PC-3 (cell line): ENCODE measurements at regions not wholly inside any gene's neighbourhood (a gene's known extent, or its start where the extent isn't known, plus 50 kb on each side); places are given as distances from the start of the nearest gene placed in this dataset.

Experiments used
- ATAC-seq: fragments of 200-7000 bp; cut with Tn5 transposase; 2 replicates; pipeline ENCODE4 v1.9.1; 2020; ENCODE audit warnings: mild to moderate bottlenecking, moderate library complexity
- BruUV-seq: library from RNA; stranded (reverse); fragments of 400-500 nt; replicated peaks from 2 replicates; lab custom pipeline; 2021; lab: Mats Ljungman, UMichigan
- CTCF ChIA-PET: fragments of 300-600 bp; sonication (Branson Sonifier 250); formaldehyde crosslinking; loops from one replicate; lab custom pipeline; 2022; ENCODE audit warnings: antibody characterized with exemption; lab: Charles Lee
- POLR2A ChIA-PET: fragments of 300-600 bp; sonication (Branson Sonifier 250); formaldehyde crosslinking; loops from one replicate; lab custom pipeline; 2022; ENCODE audit warnings: antibody characterized with exemption; ENCODE audit not compliant: unreplicated experiment; lab: Charles Lee
- DNase-seq: peaks from one replicate; pipeline ENCODE4 v3.0.0-alpha.2; 2015
- H2AFZ ChIP-seq: fragments of 300-600 bp; sonication (generic); 2 replicates; pipeline ENCODE4 v1.6.0; 2016; ENCODE audit warnings: antibody characterized with exemption, low read length
- H3F3A ChIP-seq: fragments of 300-600 bp; sonication (generic); one replicate; pipeline ENCODE4 v1.6.0; 2017; ENCODE audit warnings: antibody characterized with exemption, low read length, control low read depth, mild to moderate bottlenecking; ENCODE audit not compliant: unreplicated experiment
- H3K27ac ChIP-seq: fragments of 300-600 bp; sonication (generic); 2 replicates; pipeline ENCODE4 v1.5.1; 2016; ENCODE audit warnings: mild to moderate bottlenecking, low read length
- H3K27me3 ChIP-seq: fragments of 300-600 bp; sonication (generic); 2 replicates; pipeline ENCODE4 v1.6.1; 2016; ENCODE audit warnings: low read length, mixed read lengths
- H3K36me3 ChIP-seq: fragments of 300-600 bp; sonication (generic); 2 replicates; pipeline ENCODE4 v1.6.1; 2016; ENCODE audit warnings: low read depth, mixed run types, low read length, mixed read lengths
- H3K4me1 ChIP-seq: fragments of 300-600 bp; sonication (generic); 2 replicates; pipeline ENCODE4 v1.5.1; 2016; ENCODE audit warnings: low read length; ENCODE audit not compliant: insufficient read depth
- H3K4me2 ChIP-seq: fragments of 300-600 bp; sonication (generic); 2 replicates; pipeline ENCODE4 v1.6.0; 2016; ENCODE audit warnings: low read length
- H3K4me3 ChIP-seq: fragments of 300-600 bp; sonication (generic); 2 replicates; pipeline ENCODE4 v1.5.1; 2016; ENCODE audit warnings: mild to moderate bottlenecking, low read length, mixed read lengths
- H3K79me2 ChIP-seq: fragments of 300-600 bp; sonication (generic); 2 replicates; pipeline ENCODE4 v1.6.1; 2017; ENCODE audit warnings: low read length, mixed read lengths
- H3K9ac ChIP-seq: fragments of 300-600 bp; sonication (generic); 2 replicates; pipeline ENCODE4 v1.6.0; 2016; ENCODE audit warnings: mild to moderate bottlenecking, low read length
- H3K9me2 ChIP-seq: fragments of 300-600 bp; sonication (generic); replicated peaks from 2 replicates; pipeline ENCODE4 v1.6.1; 2016; ENCODE audit warnings: mixed run types, low read length, mixed read lengths
- H3K9me3 ChIP-seq: fragments of 300-600 bp; sonication (generic); 2 replicates; pipeline ENCODE4 v1.6.1; 2016; ENCODE audit warnings: low read length, mixed read lengths
- H4K20me1 ChIP-seq: fragments of 300-600 bp; sonication (generic); 2 replicates; pipeline ENCODE4 v1.6.1; 2016; ENCODE audit warnings: low read length, mixed read lengths
- CTCF ChIP-seq: fragments of 300-600 bp; sonication (generic); conservative IDR thresholded peaks from 2 replicates; pipeline ENCODE4 v1.5.1; 2017; ENCODE audit warnings: antibody characterized with exemption, low read depth, mild to moderate bottlenecking, low read length
- EZH2 ChIP-seq: fragments of 300-600 bp; sonication (generic); IDR thresholded peaks from one replicate; pipeline ENCODE4 v1.6.1; 2017; ENCODE audit warnings: antibody characterized with exemption, mild to moderate bottlenecking, low read length; ENCODE audit not compliant: unreplicated experiment
- EZH2phosphoT487 ChIP-seq: fragments of 300-600 bp; sonication (generic); IDR thresholded peaks from 2 replicates; pipeline ENCODE4 v1.6.1; 2018; ENCODE audit warnings: mild to moderate bottlenecking, antibody characterized with exemption, low read length, borderline replicate concordance
- intact Hi-C: fragments of 100-400 bp; cut with micrococcal nuclease; formaldehyde crosslinking; loops from 2 replicates; pipeline ENCODE4 v1.9.0; 2023

DNA sequence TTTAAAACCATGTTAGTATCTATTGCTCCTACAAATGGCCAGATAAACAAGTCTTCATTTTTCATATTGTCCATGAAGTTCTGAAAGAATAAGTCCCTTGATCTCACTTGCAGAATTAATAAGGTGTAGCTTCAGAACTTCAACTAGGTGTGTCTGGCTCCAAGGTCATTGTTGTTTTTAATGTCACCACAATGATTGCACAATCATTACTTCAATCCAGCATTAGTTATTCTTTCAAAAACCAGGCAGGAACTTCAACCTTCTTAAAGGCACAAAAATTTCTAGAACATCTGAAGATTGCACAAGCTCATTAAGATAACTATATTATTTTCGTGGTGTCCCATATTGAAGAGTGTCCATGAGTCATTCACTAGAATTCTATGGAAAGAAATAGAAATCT, 1386.4 kb downstream of the CDH11 start:
- H3K36me3 ChIP-seq: no peaks in the 10 kb centered on the region
- no peaks in the 10 kb centered on the region for H3K27me3 ChIP-seq
- no peaks in the 10 kb centered on the region for H3K9me3 ChIP-seq
- H3K4me2 ChIP-seq: no peak overlapping the region
- TF ChIP-seq EZH2phosphoT487 (no peak), EZH2 (no peak), CTCF (no peak)
- ATAC-seq: no peak
- H3K79me2 ChIP-seq: no peaks in the 10 kb centered on the region
- no peaks in the 10 kb centered on the region for H4K20me1 ChIP-seq
- no peaks in the 10 kb centered on the region for H3K9me2 ChIP-seq
- H3K4me1 ChIP-seq: no peaks in the 10 kb centered on the region
- ChIA-PET CTCF (no interaction called here), POLR2A (no interaction called here)
- intact Hi-C loops: no loop called here
- no peaks in the 10 kb centered on the region for H3F3A ChIP-seq
- no peak for DNase-seq
- H3K27ac ChIP-seq: no peak overlapping the region
- H3K4me3 ChIP-seq: no peak overlapping the region
- no TSS peak for BruUV-seq
- no peak overlapping the region for H3K9ac ChIP-seq
- no peak overlapping the region for H2AFZ ChIP-seq

GRCh38 chr16:63720848-63721247, 1401.0 kb downstream of the CDH11 start:
- Histone ChIP-seq H3K27me3 (no peaks in the 10 kb centered on the region), H4K20me1 (no peaks in the 10 kb centered on the region), H3K4me1 (no peaks in the 10 kb centered on the region), H3K4me2 (no peak overlapping the region), H3F3A (no peaks in the 10 kb centered on the region), H3K9me3 (no peaks in the 10 kb centered on the region), H3K9ac (no peak overlapping the region), H2AFZ (no peak overlapping the region), H3K27ac (no peak overlapping the region), H3K4me3 (no peak overlapping the region), H3K9me2 (no peaks in the 10 kb centered on the region), H3K36me3 (no peaks in the 10 kb centered on the region), H3K79me2 (no peaks in the 10 kb centered on the region)
- ATAC-seq (no peak), DNase-seq (no peak)
- CTCF ChIA-PET: no interaction called here
- TF ChIP-seq EZH2 (no peak), EZH2phosphoT487 (no peak), CTCF (no peak)
- intact Hi-C loops: no loop called here
- BruUV-seq: no TSS peak
- POLR2A ChIA-PET: no interaction called here

DNA sequence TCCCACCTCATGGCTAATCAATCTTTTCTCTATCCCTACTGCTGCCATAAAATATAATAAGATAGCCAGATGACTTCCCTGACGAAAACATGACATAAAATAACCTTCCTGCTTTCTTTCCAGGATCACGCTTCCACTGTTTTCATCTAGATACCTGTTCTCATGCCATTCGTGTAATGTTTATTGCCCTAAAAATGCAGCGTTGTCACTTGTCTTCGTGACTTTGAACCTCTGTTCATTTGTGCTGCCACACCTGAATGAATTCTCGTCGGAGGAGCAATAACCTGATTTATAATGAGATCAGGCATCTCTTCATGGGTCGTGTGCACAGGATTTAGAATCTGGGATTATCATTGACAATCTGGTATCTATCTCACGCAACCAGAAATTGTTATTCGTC, 1401.9 kb downstream of the CDH11 start:
- Histone ChIP-seq H3K36me3 (no peaks in the 10 kb centered on the region), H3K9ac (no peak overlapping the region), H3K27ac (no peak overlapping the region), H3F3A (no peaks in the 10 kb centered on the region), H3K4me2 (no peak overlapping the region), H4K20me1 (no peaks in the 10 kb centered on the region), H3K4me3 (no peak overlapping the region), H3K79me2 (no peaks in the 10 kb centered on the region), H3K27me3 (no peaks in the 10 kb centered on the region; the same call in 1 of the 2 replicates), H2AFZ (no peak overlapping the region), H3K9me3 (no peaks in the 10 kb centered on the region), H3K9me2 (no peaks in the 10 kb centered on the region), H3K4me1 (no peaks in the 10 kb centered on the region)
- TF ChIP-seq EZH2phosphoT487: no peak
- no peak for TF ChIP-seq EZH2
- no peak for TF ChIP-seq CTCF
- ChIA-PET CTCF (no interaction called here), POLR2A (no interaction called here)
- ATAC-seq: no peak
- intact Hi-C loops: no loop called here
- no TSS peak for BruUV-seq
- DNase-seq: no peak
